IPS DF 6.9 (cell line): ENCODE measurements at regions not wholly inside any gene's neighbourhood (a gene's known extent, or its start where the extent isn't known, plus 50 kb on each side); places are given as distances from the start of the nearest gene placed in this dataset.

Source experiments
- DNase-seq: peaks from one replicate; pipeline ENCODE4 v3.0.0-alpha.2; 2013; ENCODE audit warnings: low read depth, low spot score
- H3K27ac ChIP-seq: one replicate; pipeline ENCODE4 v1.5.1; 2013; ENCODE audit warnings: low read length, control low read depth
- H3K27me3 ChIP-seq: 2 replicates; pipeline ENCODE4 v1.6.1; 2013; ENCODE audit warnings: mild to moderate bottlenecking, low read length; ENCODE audit not compliant: control insufficient read depth, insufficient read depth
- H3K36me3 ChIP-seq: 2 replicates; pipeline ENCODE4 v1.6.1; 2013; ENCODE audit warnings: low read length; ENCODE audit not compliant: control insufficient read depth, insufficient read depth
- H3K4me1 ChIP-seq: 2 replicates; pipeline ENCODE4 v1.6.1; 2013; ENCODE audit warnings: low read length; ENCODE audit not compliant: control insufficient read depth, insufficient read depth
- H3K4me3 ChIP-seq: 2 replicates; pipeline ENCODE4 v1.5.1; 2013; ENCODE audit warnings: mild to moderate bottlenecking, low read length
- H3K9me3 ChIP-seq: 2 replicates; pipeline ENCODE4 v1.6.1; 2013; ENCODE audit warnings: low read length, inconsistent platforms; ENCODE audit not compliant: control insufficient read depth, insufficient read depth
- WGBS: extraction: QIAGEN DNeasy Blood & Tissue Kit; methylation state at CpG from one replicate; pipeline ENCODE4 v1.1.7; 2013; ENCODE audit warnings: mixed read lengths, missing lambda C conversion rate; ENCODE audit not compliant: insufficient read length, insufficient coverage; 5-methylcytosine and 5-hydroxymethylcytosine counted together

DNA sequence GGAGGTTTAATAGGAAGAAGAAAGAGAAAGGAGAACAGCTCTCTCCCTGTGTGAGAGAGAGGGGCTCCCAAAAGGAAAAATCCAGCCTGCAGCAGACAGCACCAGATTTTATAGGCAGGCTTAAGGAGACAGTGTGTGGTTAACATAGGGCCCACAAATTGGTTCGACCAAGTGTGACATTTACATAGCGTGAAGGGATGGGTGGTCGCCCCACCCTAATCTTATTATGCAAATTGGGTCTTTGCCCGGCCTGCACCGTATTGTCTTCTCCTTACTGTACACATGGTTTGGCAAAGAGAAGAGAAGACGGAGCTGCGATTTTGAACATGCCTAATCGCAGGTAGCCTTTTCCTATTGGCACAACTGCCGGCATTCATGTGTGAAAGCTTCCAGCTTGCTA is 756.3 kb downstream of the NXPH1 start:
- H3K27me3 ChIP-seq, result no peaks in the 10 kb centered on the region
- DNase-seq, result no peak
- no peak overlapping the region for H3K4me3 ChIP-seq
- no peaks in the 10 kb centered on the region for H3K36me3 ChIP-seq
- H3K9me3 ChIP-seq, result no peaks in the 10 kb centered on the region
- no CpG with 5 or more reads among the region's 9 CpGs for WGBS
- no peak overlapping the region for H3K27ac ChIP-seq
- no peaks in the 10 kb centered on the region for H3K4me1 ChIP-seq

DNA sequence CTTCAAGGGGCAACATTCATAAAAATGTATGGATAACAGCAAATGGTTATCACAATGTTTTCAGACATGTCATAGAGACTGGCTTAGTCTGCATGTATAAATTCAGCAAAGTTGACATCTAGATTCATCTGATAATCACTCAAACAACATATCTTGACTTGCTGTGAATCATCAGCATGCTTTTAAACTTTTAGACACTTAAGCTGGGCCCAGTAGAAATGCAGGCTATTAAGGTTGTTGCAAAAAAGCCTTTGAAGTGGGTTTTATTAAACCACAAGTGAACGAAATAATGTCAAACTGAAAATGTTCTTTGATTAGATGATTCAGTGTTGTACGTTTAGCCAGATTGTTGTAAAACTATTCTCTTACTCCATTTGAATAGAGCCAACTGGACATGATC is 759.6 kb downstream of the NXPH1 start:
- H3K4me3 ChIP-seq, result no peak overlapping the region
- WGBS, result no CpG with 5 or more reads among the region's 2 CpGs
- H3K36me3 ChIP-seq, result no peaks in the 10 kb centered on the region
- H3K27me3 ChIP-seq, result no peaks in the 10 kb centered on the region
- no peaks in the 10 kb centered on the region for H3K9me3 ChIP-seq
- no peak for DNase-seq
- H3K4me1 ChIP-seq, result no peaks in the 10 kb centered on the region
- no peak overlapping the region for H3K27ac ChIP-seq

DNA sequence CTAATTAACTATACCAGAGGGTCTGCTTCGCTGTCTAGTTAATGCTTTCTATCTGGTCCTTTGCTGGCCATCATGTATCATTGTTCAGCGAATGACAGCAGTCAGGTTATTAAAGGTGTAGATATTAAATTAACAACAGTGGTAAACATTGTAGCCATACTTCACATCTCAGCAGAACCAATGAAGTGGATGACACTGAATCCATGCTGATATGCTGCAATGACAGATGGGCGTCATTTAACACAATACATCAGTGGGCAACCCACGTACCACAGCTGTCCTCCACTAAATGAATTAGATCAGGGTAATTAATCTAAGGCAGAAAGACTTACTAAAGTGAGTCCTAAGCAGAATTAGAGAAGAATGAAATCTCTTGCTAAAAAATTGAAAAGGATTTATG is 767.2 kb downstream of the NXPH1 start:
- no CpG with 5 or more reads among the region's 4 CpGs for WGBS
- no peak for DNase-seq

DNA sequence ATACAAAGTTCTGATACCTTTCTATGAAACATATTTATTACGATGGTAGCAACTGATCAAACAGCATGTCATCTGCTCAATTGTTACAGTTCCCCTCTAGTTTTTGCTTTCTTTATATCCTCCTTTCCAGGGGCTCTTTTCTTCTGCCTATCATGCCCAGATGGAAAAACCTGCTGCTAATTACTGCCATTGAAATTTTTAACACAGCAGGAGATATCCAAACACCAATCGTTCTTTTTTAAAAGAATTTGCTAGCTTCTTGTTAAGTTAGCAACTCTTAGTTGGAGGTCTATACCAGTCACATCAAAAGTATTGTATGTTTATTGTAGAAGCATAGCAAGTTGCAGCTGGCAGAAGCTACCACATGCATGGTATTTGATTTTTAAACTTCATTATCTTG is 768.5 kb downstream of the NXPH1 start:
- H3K4me3 ChIP-seq, result no peak overlapping the region
- no peak overlapping the region for H3K27ac ChIP-seq
- WGBS, result no CpG with 5 or more reads among the region's 2 CpGs
- no peaks in the 10 kb centered on the region for H3K4me1 ChIP-seq
- no peak for DNase-seq
- no peaks in the 10 kb centered on the region for H3K27me3 ChIP-seq
- H3K36me3 ChIP-seq, result no peaks in the 10 kb centered on the region
- no peaks in the 10 kb centered on the region for H3K9me3 ChIP-seq

More for the DNA sequence above, 767.2 kb downstream of the NXPH1 start:
- Histone ChIP-seq H3K27me3 (no peaks in the 10 kb centered on the region), H3K4me3 (no peak overlapping the region), H3K9me3 (no peaks in the 10 kb centered on the region), H3K36me3 (no peaks in the 10 kb centered on the region), H3K4me1 (no peaks in the 10 kb centered on the region), H3K27ac (no peak overlapping the region)

DNA sequence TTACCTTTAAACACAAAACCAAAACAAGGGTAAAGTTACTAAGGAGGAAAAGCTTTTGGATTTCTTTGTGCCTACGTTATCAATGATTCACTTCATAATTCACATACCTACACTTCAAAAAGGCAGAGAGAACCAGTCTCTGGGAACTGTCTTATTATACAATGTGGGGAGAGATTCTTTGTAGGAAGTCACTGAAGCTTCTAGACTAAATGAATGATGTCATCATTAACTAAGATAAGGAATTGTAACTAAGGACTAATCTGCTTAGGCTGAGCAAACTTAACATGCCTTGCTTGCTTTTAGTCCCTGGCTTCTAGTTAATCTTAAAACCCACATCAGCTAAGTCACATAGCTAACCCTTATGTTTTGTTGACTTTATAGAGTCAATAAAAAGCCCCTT is 771.2 kb downstream of the NXPH1 start:
- no peak for DNase-seq
- H3K36me3 ChIP-seq, result no peaks in the 10 kb centered on the region
- H3K27me3 ChIP-seq, result no peaks in the 10 kb centered on the region
- H3K9me3 ChIP-seq, result no peaks in the 10 kb centered on the region
- H3K4me3 ChIP-seq, result no peak overlapping the region
- WGBS, result no CpG with 5 or more reads among the region's 1 CpG
- no peak overlapping the region for H3K27ac ChIP-seq
- no peaks in the 10 kb centered on the region for H3K4me1 ChIP-seq

DNA sequence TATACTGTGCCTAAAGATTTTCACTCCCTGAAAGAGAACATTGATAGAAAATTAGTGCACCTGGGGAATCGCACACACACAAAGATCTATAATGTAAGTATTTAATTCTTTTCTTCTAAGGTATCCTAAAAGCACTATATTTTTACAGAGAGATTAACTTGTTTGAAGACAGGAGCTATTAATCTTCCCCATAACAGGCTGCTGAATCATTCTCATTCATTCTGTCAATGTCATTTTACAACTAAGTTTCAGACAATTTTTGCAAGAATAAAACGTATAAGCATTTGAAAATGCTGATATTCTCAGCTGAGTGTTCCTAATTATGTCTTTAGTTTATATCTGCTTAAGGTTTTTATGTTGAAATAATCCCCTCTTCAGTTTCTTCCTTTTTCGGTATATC is 776.7 kb downstream of the NXPH1 start:
- DNase-seq, result no peak
- H3K4me3 ChIP-seq, result no peak overlapping the region

DNA sequence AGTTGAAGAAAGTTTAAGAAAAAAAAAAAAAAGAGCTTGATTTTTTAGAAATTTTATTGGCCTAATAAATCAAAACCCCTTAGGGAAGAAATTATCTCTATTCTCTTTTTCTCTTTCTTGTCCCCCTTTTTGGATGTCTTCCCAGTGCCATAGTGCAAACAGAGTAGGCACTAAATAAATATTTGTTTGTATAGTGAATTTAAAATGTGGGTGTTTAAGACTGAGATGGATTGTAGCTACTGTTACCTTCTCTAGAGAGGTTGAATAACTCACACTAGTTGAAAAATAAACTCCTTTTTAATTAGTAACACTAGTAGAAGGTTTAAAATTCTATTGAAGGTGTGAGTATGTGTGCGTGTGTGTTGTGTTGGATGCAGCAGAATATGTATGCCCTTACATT is 783.8 kb downstream of the NXPH1 start:
- H3K36me3 ChIP-seq, result no peaks in the 10 kb centered on the region
- WGBS, result no CpG with 5 or more reads among the region's 1 CpG

More for the DNA sequence above, 776.7 kb downstream of the NXPH1 start:
- Histone ChIP-seq H3K9me3 (no peaks in the 10 kb centered on the region), H3K27ac (no peak overlapping the region), H3K36me3 (no peaks in the 10 kb centered on the region), H3K27me3 (no peaks in the 10 kb centered on the region), H3K4me1 (no peaks in the 10 kb centered on the region)
- WGBS, result no CpG with 5 or more reads among the region's 3 CpGs

DNA sequence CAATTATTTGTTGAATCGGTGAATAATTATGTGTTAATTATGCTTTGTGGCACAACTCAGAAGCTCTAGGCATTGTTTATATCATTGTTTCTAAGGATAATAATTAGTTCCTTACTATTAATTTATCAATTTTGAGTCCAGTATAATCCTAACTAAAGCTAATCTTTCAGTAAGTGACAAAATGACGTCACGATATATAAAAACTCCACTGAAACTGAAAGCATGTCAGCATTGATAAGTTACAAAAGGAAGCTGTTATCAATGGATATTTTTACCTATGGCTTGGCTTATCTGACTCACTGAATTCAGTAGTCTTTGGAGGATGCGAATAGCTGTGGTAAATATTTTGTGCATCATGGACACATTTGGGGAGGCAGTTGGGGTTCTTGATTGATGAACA is 793.1 kb downstream of the NXPH1 start:
- no peaks in the 10 kb centered on the region for H3K9me3 ChIP-seq
- no peak overlapping the region for H3K27ac ChIP-seq
- no CpG with 5 or more reads among the region's 4 CpGs for WGBS
- H3K27me3 ChIP-seq, result no peaks in the 10 kb centered on the region
- no peaks in the 10 kb centered on the region for H3K36me3 ChIP-seq
- DNase-seq, result no peak
- no peaks in the 10 kb centered on the region for H3K4me1 ChIP-seq
- H3K4me3 ChIP-seq, result no peak overlapping the region

More for the DNA sequence above, 783.8 kb downstream of the NXPH1 start:
- no peak for DNase-seq
- no peaks in the 10 kb centered on the region for H3K4me1 ChIP-seq
- H3K9me3 ChIP-seq, result no peaks in the 10 kb centered on the region
- no peaks in the 10 kb centered on the region for H3K27me3 ChIP-seq
- no peak overlapping the region for H3K27ac ChIP-seq
- H3K4me3 ChIP-seq, result no peak overlapping the region

DNA sequence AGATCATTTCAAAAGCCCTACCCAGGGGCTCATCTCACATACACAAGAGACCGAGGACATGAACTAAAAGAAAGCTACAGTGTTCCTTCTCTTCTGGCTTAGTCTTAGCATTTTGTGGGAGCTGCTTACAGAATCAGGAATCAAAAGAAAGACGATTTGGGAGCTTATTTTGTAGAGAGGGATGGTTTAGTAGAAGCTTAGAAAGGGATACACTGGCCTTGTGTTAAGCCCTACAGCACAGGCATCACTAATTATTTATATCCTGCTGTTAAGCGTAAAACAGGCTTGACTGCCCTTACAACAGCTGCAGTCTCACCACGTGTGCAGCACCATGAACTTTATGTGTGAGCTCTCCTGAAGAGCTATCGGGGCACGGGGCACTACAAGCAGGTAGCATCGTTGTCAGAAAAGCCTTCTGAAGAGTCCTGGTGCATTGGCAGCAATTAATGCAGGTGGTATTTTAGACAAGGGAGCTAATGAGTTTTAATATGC is 798.3 kb downstream of the NXPH1 start:
- peak; percentile 9 for DNase-seq
- Histone ChIP-seq H3K36me3 (no peaks in the 10 kb centered on the region), H3K27me3 (no peaks in the 10 kb centered on the region)

DNA sequence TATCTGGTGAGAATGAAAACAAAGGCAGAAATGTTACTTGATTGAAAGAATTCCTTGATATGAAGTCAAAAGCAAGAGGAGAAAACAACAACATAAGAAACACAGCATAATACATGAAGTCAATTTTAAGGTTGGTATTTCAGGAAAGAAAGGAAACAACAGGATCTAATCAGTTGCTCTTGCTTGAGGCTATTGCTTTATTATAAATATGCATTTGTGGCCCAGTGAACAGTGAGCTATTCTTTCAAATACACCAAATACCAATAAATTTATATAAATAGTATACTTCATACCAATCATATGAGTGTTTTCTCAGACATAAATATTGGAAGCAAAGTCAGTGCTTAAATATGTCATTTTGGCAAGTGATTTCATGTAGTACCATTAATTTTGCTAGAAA is 806.6 kb downstream of the NXPH1 start:
- no peak for DNase-seq
- Histone ChIP-seq H3K4me3 (no peak overlapping the region), H3K27me3 (no peaks in the 10 kb centered on the region), H3K4me1 (no peaks in the 10 kb centered on the region), H3K27ac (no peak overlapping the region), H3K9me3 (no peaks in the 10 kb centered on the region), H3K36me3 (no peaks in the 10 kb centered on the region)

More for the DNA sequence above, 798.3 kb downstream of the NXPH1 start:
- Histone ChIP-seq H3K4me1 (no peaks in the 10 kb centered on the region), H3K9me3 (no peaks in the 10 kb centered on the region), H3K27ac (no peak overlapping the region), H3K4me3 (no peak overlapping the region)
- WGBS, result no CpG with 5 or more reads among the region's 7 CpGs

DNA sequence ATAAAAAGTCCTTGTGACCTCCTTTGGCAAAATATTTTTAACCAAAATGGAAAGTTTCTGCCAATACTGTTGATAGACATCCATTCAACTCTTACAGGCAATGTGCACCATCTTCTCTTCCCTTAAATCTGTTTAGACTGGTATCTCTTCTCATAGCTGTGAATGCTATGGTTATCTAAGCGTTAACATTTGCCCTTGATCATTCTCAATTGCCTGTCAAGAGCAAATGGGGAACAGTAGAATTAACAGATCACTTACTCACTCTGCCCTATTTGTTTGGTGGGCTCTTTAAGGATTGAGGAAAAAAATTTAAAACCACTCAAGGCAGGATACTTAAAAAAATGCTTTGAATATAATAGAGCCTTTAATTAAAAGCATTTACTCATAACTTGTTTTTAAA is 808.4 kb downstream of the NXPH1 start:
- Histone ChIP-seq H3K27me3 (no peaks in the 10 kb centered on the region), H3K9me3 (no peaks in the 10 kb centered on the region), H3K4me3 (no peak overlapping the region), H3K4me1 (no peaks in the 10 kb centered on the region), H3K27ac (no peak overlapping the region), H3K36me3 (no peaks in the 10 kb centered on the region)
- no peak for DNase-seq
- WGBS, result no CpG with 5 or more reads among the region's 1 CpG
